Right atrium auricular region (tissue), 2 donors: ENCODE measurements at regions not wholly inside any gene's neighbourhood (a gene's known extent, or its start where the extent isn't known, plus 50 kb on each side); places are given as distances from the start of the nearest gene placed in this dataset.

ENCODE experiments used
- DNase-seq: peaks from one replicate; pipeline ENCODE4 v3.0.0-alpha.2; 2019; ENCODE audit warnings: low spot score
- H3K27ac ChIP-seq, 2 donors: fragments of 200-600 bp; sonication (generic); 1 replicate in 1 of 2; 2 replicates in 1 of 2; pipeline ENCODE4 v1.5.1; 2016 to 2019
- H3K27me3 ChIP-seq, 2 donors: fragments of 200-600 bp; sonication (generic); one replicate each; pipeline versions ENCODE4 v1.5.1 to v1.6.0; 2017 to 2019
- H3K36me3 ChIP-seq: fragments of 200-600 bp; sonication (generic); one replicate; pipeline ENCODE4 v1.5.1; 2016
- H3K4me1 ChIP-seq, 2 donors: fragments of 200-600 bp; sonication (generic); one replicate each; pipeline versions ENCODE4 v1.5.1 to v1.6.0; 2017 to 2019
- H3K4me3 ChIP-seq, 2 donors: fragments of 200-600 bp; sonication (generic); 1 replicate in 1 of 2; 2 replicates in 1 of 2; pipeline ENCODE4 v1.5.1; 2017 to 2019; ENCODE audit warnings: mild to moderate bottlenecking in 1 of 2, moderate library complexity in 1 of 2
- H3K9me3 ChIP-seq, 2 donors: fragments of 200-600 bp; sonication (generic); one replicate each; pipeline ENCODE4 v1.5.1; 2019
- TF ChIP-seq, protein P1 (sequence below), 2 donors: fragments of 200-600 bp; sonication (generic); IDR thresholded peaks; one replicate each; pipeline ENCODE4 v1.5.1; 2019; ENCODE audit warnings: antibody characterized with exemption in 2 of 2

DNA sequence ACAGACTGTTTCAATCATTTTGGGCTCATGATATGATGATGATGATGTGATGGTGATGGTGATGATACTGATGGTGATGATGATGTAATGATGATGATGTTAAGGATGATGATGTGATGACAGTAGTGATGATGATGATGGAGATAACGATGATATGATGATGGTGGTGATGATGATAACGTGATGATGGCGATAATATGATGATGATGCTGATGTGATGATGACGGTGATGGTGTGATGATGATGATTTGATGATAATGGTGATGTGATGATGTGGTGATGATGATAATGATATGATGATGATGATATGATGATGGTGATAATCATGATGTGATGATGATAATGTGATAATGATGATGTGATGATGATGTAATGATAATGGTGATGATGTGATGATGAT is 612.6 kb downstream of the AACS start:
- H3K27ac ChIP-seq, result no peak overlapping the region
- H3K27me3 ChIP-seq, result no peaks in the 10 kb centered on the region
- H3K4me3 ChIP-seq, result no peak overlapping the region
- H3K36me3 ChIP-seq, result no peaks in the 10 kb centered on the region
- no peaks in the 10 kb centered on the region for H3K9me3 ChIP-seq
- no peak for DNase-seq
- TF ChIP-seq, protein P1, sequence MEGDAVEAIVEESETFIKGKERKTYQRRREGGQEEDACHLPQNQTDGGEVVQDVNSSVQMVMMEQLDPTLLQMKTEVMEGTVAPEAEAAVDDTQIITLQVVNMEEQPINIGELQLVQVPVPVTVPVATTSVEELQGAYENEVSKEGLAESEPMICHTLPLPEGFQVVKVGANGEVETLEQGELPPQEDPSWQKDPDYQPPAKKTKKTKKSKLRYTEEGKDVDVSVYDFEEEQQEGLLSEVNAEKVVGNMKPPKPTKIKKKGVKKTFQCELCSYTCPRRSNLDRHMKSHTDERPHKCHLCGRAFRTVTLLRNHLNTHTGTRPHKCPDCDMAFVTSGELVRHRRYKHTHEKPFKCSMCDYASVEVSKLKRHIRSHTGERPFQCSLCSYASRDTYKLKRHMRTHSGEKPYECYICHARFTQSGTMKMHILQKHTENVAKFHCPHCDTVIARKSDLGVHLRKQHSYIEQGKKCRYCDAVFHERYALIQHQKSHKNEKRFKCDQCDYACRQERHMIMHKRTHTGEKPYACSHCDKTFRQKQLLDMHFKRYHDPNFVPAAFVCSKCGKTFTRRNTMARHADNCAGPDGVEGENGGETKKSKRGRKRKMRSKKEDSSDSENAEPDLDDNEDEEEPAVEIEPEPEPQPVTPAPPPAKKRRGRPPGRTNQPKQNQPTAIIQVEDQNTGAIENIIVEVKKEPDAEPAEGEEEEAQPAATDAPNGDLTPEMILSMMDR (IDR thresholded peaks at IDR 0.05), result no peak
- H3K4me1 ChIP-seq, result no peaks in the 10 kb centered on the region

DNA sequence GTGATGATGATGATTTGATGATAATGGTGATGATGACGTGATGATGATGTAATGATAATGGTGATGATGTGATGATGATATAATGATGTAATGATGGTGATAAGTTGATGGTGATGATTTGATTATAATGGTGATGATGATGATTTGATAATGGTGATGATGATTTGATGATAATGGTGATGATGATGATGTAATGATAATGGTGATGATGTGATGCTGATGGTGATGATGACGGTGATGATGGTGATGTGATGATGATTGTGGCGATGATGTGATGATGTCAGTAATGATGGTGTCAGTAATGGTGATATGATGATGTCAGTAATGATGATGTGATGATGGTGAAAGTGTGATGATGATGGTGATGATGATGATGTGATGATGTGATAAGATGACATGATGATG is 613.4 kb downstream of the AACS start:
- no peak for DNase-seq
- no peak overlapping the region for H3K4me3 ChIP-seq
- H3K36me3 ChIP-seq, result no peaks in the 10 kb centered on the region
- TF ChIP-seq, protein P1 (IDR thresholded peaks at IDR 0.05), result no peak
- H3K27me3 ChIP-seq, result no peaks in the 10 kb centered on the region
- no peaks in the 10 kb centered on the region for H3K9me3 ChIP-seq
- H3K27ac ChIP-seq, result no peak overlapping the region
- H3K4me1 ChIP-seq, result no peaks in the 10 kb centered on the region

DNA sequence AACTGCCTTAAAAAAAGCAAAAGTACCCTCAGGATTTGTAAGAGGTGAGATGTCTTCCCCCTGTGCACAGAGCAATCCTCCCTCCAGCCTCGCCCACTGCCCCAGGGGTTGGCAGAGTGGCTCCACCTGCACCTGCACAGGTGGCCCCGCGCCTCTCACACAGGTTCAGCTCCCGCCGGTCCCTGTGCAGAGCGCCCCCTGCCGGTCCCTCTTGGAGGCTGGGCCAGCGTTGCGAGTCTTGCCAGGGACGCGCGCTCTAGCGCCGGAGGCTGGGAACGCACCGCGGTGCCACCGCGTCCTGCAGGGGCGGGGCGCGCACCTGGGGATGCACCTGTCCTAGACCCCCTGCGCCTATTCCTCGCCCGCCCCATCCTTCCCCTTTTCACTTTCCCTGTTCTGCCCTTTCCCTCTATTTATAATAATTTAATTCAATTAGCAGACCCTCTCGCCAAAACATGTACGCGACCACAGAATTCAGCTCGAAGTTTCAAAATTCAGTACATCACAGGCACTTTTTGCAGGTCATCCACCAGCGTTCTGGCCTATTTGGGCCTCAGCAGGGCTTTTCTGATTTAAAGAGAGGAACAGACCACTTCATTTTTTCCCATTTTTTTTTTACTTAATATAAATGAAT is 618.6 kb downstream of the AACS start:
- TF ChIP-seq, protein P1 (IDR thresholded peaks at IDR 0.05), result peak in 1 of 2 donors; percentile 31
- no peak for DNase-seq
- Histone ChIP-seq H3K4me1 (no peaks in the 10 kb centered on the region), H3K27ac (no peak overlapping the region), H3K9me3 (no peaks in the 10 kb centered on the region), H3K36me3 (no peaks in the 10 kb centered on the region), H3K4me3 (no peak overlapping the region), H3K27me3 (no peaks in the 10 kb centered on the region)

DNA sequence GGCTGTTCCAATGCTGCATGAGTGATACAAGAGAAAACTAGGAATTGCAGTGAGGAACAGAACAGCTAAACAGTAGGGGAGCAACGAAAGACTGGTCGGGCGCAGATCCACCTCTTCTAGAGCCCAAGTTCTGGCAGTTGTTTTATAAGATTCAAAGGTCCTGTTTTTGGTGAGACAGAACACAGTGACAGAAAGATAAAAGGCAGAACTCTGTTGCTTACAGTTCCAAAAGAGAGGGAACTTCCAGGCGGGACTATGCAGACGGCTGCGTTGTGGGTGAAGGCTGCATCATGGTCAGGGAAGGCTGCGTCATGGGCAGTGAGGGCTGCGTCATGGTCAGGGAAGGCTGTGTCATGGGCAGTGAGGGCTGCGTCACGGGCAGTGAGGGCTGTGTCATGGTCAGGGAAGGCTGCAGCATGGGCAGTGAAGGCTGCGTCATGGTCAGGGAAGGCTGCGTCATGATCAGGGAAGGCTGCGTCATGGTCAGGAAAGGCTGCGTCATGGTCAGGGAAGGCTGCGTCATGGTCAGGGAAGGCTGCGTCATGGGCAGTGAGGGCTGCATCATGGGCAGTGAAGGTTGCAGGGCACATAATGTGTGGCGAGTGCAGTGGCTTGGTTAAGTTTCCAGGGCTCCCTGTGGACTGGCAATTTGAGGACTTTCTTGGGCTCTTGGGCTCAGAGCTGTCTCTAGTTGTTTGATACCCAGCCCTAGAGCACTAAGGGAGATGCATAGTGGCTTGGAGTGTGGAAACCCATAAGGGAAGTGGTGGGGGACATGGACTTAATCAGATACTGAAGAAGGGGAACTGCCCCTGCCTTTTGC is 619.9 kb downstream of the AACS start:
- Histone ChIP-seq H3K4me3 (no peak overlapping the region), H3K27me3 (no peaks in the 10 kb centered on the region), H3K9me3 (no peaks in the 10 kb centered on the region), H3K4me1 (no peaks in the 10 kb centered on the region), H3K27ac (no peak overlapping the region), H3K36me3 (no peaks in the 10 kb centered on the region)
- DNase-seq, result no peak
- TF ChIP-seq, protein P1 (IDR thresholded peaks at IDR 0.05), result no peak

DNA sequence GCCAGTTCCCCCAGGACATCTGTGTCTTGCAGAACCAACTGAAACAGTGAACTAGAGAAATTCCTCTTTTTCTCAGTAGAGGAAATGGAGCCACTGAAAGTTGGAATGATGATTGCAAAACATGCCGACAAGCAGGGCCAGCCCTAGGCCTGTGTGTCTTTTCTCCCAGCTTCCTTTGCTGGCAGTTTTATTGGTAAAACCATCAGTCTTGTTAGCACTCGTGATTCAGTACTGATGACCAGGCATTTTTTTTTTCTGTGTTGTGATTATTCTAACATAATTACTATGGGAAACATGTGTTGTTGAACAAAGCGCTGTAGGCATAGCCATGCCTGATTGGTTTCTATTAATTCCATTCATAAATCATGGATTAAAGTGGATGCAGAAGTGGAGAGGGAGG is 620.7 kb downstream of the AACS start:
- Histone ChIP-seq H3K27me3 (no peaks in the 10 kb centered on the region), H3K27ac (no peak overlapping the region)
- DNase-seq, result no peak

More for the DNA sequence above, 620.7 kb downstream of the AACS start:
- Histone ChIP-seq H3K9me3 (no peaks in the 10 kb centered on the region), H3K36me3 (no peaks in the 10 kb centered on the region), H3K4me3 (no peak overlapping the region), H3K4me1 (no peaks in the 10 kb centered on the region)
- TF ChIP-seq, protein P1 (IDR thresholded peaks at IDR 0.05), result no peak
